Skeletal muscle cell (primary cell): ENCODE measurements at regions not wholly inside any gene's neighbourhood (a gene's known extent, or its start where the extent isn't known, plus 50 kb on each side); places are given as distances from the start of the nearest gene placed in this dataset.

Experiments used
- DNase-seq: peaks from one replicate; pipeline ENCODE4 v3.0.0-alpha.2; 2010; ENCODE audit warnings: low read depth
- H3K4me3 ChIP-seq: 2 replicates; pipeline ENCODE4 v1.5.1; 2011; ENCODE audit warnings: low read depth, mild to moderate bottlenecking, control low read depth, low read length, moderate library complexity

GRCh38 chr13:87867426-87867825, 196.3 kb downstream of the SLITRK5 start:
- H3K4me3 ChIP-seq: no peak overlapping the region
- DNase-seq: no peak

GRCh38 chr13:87868731-87869130, 197.6 kb downstream of the SLITRK5 start:
- no peak for DNase-seq
- H3K4me3 ChIP-seq: no peak overlapping the region

- no peak overlapping the region for H3K4me3 ChIP-seq
- DNase-seq: no peak
Measured at GRCh38 chr13:87872813-87873212, 201.6 kb downstream of the SLITRK5 start.

GRCh38 chr13:87877477-87877876, 206.3 kb downstream of the SLITRK5 start:
- no peak for DNase-seq
- no peak overlapping the region for H3K4me3 ChIP-seq

- no peak for DNase-seq
- no peak overlapping the region for H3K4me3 ChIP-seq
Measured at GRCh38 chr13:87878706-87879105, 207.5 kb downstream of the SLITRK5 start.

- no peak for DNase-seq
Measured at GRCh38 chr13:87884884-87885283, 213.7 kb downstream of the SLITRK5 start.

GRCh38 chr13:87887459-87888123, 216.4 kb downstream of the SLITRK5 start:
- H3K4me3 ChIP-seq: no peak overlapping the region
- DNase-seq: no peak

More at GRCh38 chr13:87884884-87885283, 213.7 kb downstream of the SLITRK5 start:
- H3K4me3 ChIP-seq: no peak overlapping the region

GRCh38 chr13:87889254-87889653, 218.1 kb downstream of the SLITRK5 start:
- no peak overlapping the region for H3K4me3 ChIP-seq
- no peak for DNase-seq

- H3K4me3 ChIP-seq: no peak overlapping the region
- no peak for DNase-seq
Measured at GRCh38 chr13:87893186-87893585, 222.0 kb downstream of the SLITRK5 start.

GRCh38 chr13:87894059-87894458, 222.9 kb downstream of the SLITRK5 start:
- no peak overlapping the region for H3K4me3 ChIP-seq
- no peak for DNase-seq

GRCh38 chr13:87903553-87903952, 232.4 kb downstream of the SLITRK5 start:
- H3K4me3 ChIP-seq: no peak overlapping the region
- no peak for DNase-seq

- no peak overlapping the region for H3K4me3 ChIP-seq
Measured at GRCh38 chr13:87906411-87906810, 235.2 kb downstream of the SLITRK5 start.

GRCh38 chr13:87907202-87907601, 236.0 kb downstream of the SLITRK5 start:
- no peak for DNase-seq
- no peak overlapping the region for H3K4me3 ChIP-seq

More at GRCh38 chr13:87906411-87906810, 235.2 kb downstream of the SLITRK5 start:
- no peak for DNase-seq

GRCh38 chr13:87919956-87920355, 248.8 kb downstream of the SLITRK5 start:
- no peak for DNase-seq
- H3K4me3 ChIP-seq: no peak overlapping the region

- H3K4me3 ChIP-seq: no peak overlapping the region
- no peak for DNase-seq
Measured at GRCh38 chr13:87923753-87924152, 252.6 kb downstream of the SLITRK5 start.

- H3K4me3 ChIP-seq: no peak overlapping the region
- DNase-seq: no peak
Measured at GRCh38 chr13:87925006-87925405, 253.8 kb downstream of the SLITRK5 start.

GRCh38 chr13:87940776-87941175, 269.6 kb downstream of the SLITRK5 start:
- DNase-seq: no peak
- H3K4me3 ChIP-seq: no peak overlapping the region

- no peak overlapping the region for H3K4me3 ChIP-seq
- DNase-seq: no peak
Measured at GRCh38 chr13:87941226-87941625, 270.1 kb downstream of the SLITRK5 start.

- no peak for DNase-seq
- H3K4me3 ChIP-seq: no peak overlapping the region
Measured at GRCh38 chr13:87942205-87942604, 271.0 kb downstream of the SLITRK5 start.

- DNase-seq: no peak
- no peak overlapping the region for H3K4me3 ChIP-seq
Measured at GRCh38 chr13:87944038-87944437, 272.9 kb downstream of the SLITRK5 start.

- H3K4me3 ChIP-seq: no peak overlapping the region
- no peak for DNase-seq
Measured at GRCh38 chr13:87952377-87952776, 281.2 kb downstream of the SLITRK5 start.

GRCh38 chr13:87953381-87953780, 282.2 kb downstream of the SLITRK5 start:
- H3K4me3 ChIP-seq: no peak overlapping the region

More at GRCh38 chr13:87953381-87953780, 282.2 kb downstream of the SLITRK5 start:
- DNase-seq: no peak
